ENCODE measurements at regions not wholly inside any gene's neighbourhood (a gene's known extent, or its start where the extent isn't known, plus 50 kb on each side); places are given as distances from the start of the nearest gene placed in this dataset.

- Histone ChIP-seq H3K4me1 (no peaks in the 10 kb centered on the region), H3K27me3 (no peaks in the 10 kb centered on the region), H3K9me3 (no peaks in the 10 kb centered on the region), H3K36me3 (no peaks in the 10 kb centered on the region), H3K4me3 (replicated peaks in 1 of 3) (no peak overlapping the region), H3K27ac (no peak overlapping the region)
- WGBS, 2 donors, result 88 to 90% methylated on average over 1 of the region's 1 CpG
- DNase-seq, result no peak
- TF ChIP-seq POLR2A (IDR thresholded peaks at IDR 0.05), result no peak
- TF ChIP-seq, protein P1, sequence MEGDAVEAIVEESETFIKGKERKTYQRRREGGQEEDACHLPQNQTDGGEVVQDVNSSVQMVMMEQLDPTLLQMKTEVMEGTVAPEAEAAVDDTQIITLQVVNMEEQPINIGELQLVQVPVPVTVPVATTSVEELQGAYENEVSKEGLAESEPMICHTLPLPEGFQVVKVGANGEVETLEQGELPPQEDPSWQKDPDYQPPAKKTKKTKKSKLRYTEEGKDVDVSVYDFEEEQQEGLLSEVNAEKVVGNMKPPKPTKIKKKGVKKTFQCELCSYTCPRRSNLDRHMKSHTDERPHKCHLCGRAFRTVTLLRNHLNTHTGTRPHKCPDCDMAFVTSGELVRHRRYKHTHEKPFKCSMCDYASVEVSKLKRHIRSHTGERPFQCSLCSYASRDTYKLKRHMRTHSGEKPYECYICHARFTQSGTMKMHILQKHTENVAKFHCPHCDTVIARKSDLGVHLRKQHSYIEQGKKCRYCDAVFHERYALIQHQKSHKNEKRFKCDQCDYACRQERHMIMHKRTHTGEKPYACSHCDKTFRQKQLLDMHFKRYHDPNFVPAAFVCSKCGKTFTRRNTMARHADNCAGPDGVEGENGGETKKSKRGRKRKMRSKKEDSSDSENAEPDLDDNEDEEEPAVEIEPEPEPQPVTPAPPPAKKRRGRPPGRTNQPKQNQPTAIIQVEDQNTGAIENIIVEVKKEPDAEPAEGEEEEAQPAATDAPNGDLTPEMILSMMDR (IDR thresholded peaks at IDR 0.05), result no peak
- intact Hi-C loops (cut with DNase I), result no loop called here
Measured at GRCh38 chr7:45416846-45417245, 157.3 kb upstream of the ADCY1 start.

DNA sequence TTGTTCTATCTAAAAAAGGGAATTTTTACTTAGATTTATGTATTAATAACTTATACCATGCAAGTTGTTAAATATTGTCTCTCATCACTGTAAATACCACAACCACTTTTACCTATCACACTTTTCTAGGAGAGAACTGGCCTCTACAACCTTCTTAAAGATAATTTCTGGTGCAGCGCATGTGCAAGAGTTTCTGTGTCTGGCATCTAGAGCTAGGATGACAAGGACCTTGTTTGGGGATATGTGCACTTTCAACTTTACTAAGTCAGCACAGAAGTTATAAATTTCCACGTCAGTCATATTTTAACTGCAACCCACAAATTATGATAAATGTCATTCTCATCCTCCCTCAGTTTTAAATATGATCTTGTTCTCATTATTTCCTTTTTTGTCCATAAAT lies 156.9 kb upstream of the ADCY1 start:
- H3K9me3 ChIP-seq, result no peaks in the 10 kb centered on the region
- no peak overlapping the region for H3K4me3 ChIP-seq (replicated peaks in 1 of 3)
- H3K36me3 ChIP-seq, result no peaks in the 10 kb centered on the region
- H3K4me1 ChIP-seq, result no peaks in the 10 kb centered on the region
- TF ChIP-seq, protein P1 (IDR thresholded peaks at IDR 0.05), result no peak
- TF ChIP-seq POLR2A (IDR thresholded peaks at IDR 0.05), result no peak
- intact Hi-C loops (cut with DNase I), result no loop called here
- no peak overlapping the region for H3K27ac ChIP-seq
- WGBS, 2 donors, result 85 to 87% methylated on average over 2 of the region's 2 CpGs
- no peak for DNase-seq
- no peaks in the 10 kb centered on the region for H3K27me3 ChIP-seq

DNA sequence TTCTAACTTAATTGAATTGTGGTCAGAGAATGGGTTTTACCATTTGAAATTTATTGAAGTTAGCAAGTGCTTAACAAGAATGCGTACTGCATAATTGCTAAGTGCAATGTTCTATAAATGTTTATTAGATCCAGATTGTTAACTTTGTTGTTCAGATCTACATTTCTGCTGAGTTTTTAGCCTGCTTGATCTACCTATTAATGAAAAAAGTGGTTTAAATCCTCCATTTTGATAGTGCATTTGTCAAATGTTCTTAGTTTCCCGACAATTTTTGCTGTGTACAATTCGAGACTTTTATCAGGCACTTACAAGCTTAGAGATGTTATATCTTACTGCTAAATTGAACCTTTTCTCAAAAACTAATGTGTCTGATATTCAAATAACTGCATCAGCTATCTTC lies 156.4 kb upstream of the ADCY1 start:
- intact Hi-C loops (cut with DNase I), result no loop called here
- H3K27ac ChIP-seq, result no peak overlapping the region

GRCh38 chr7:45420843-45421495 lies 153.2 kb upstream of the ADCY1 start:
- 63 to 65% methylated on average over 3 of the region's 3 CpGs for WGBS, 2 donors
- no peak for DNase-seq
- H3K4me1 ChIP-seq, result no peaks in the 10 kb centered on the region
- H3K27ac ChIP-seq, result no peak overlapping the region
- intact Hi-C loops (cut with DNase I), result no loop called here
- no peak overlapping the region for H3K4me3 ChIP-seq (replicated peaks in 1 of 3)
- no peaks in the 10 kb centered on the region for H3K27me3 ChIP-seq
- no peaks in the 10 kb centered on the region for H3K9me3 ChIP-seq
- no peaks in the 10 kb centered on the region for H3K36me3 ChIP-seq
- TF ChIP-seq, protein P1 (IDR thresholded peaks at IDR 0.05), result no peak
- TF ChIP-seq POLR2A (IDR thresholded peaks at IDR 0.05), result no peak

More for the DNA sequence above, 156.4 kb upstream of the ADCY1 start:
- TF ChIP-seq, protein P1 (IDR thresholded peaks at IDR 0.05), result no peak
- TF ChIP-seq POLR2A (IDR thresholded peaks at IDR 0.05), result no peak
- DNase-seq, result no peak
- Histone ChIP-seq H3K27me3 (no peaks in the 10 kb centered on the region), H3K4me1 (no peaks in the 10 kb centered on the region), H3K4me3 (replicated peaks in 1 of 3) (no peak overlapping the region), H3K36me3 (no peaks in the 10 kb centered on the region), H3K9me3 (no peaks in the 10 kb centered on the region)
- 94% methylated on average over 3 of the region's 3 CpGs for WGBS, 2 donors

DNA sequence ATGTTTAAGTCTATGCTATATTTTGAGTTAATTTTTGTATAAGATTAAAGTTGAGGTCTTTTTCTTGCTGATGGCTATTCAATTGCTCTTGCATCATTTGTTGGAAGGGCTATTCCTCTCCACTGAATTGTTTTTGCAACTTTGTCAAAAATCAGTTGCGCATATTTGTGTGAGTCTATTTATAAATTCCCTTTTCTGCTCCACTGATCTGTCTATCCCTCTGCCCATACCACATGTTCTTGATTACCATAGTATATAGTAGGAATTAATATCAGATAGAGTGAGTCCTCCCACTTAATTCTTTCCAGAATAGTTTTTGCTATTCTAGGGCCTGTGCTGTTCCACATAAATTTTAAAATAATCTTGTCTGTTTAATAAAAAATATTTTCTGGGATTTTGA lies 152.4 kb upstream of the ADCY1 start:
- Histone ChIP-seq H3K27me3 (no peaks in the 10 kb centered on the region), H3K36me3 (no peaks in the 10 kb centered on the region), H3K27ac (no peak overlapping the region), H3K4me1 (no peaks in the 10 kb centered on the region), H3K9me3 (no peaks in the 10 kb centered on the region), H3K4me3 (replicated peaks in 1 of 3) (no peak overlapping the region)
- intact Hi-C loops (cut with DNase I), result no loop called here
- TF ChIP-seq POLR2A (IDR thresholded peaks at IDR 0.05), result no peak
- TF ChIP-seq, protein P1 (IDR thresholded peaks at IDR 0.05), result no peak
- 80 to 87% methylated on average over 1 of the region's 1 CpG for WGBS, 2 donors
- DNase-seq, result no peak
